ENCODE measurements at regions not wholly inside any gene's neighbourhood (a gene's known extent, or its start where the extent isn't known, plus 50 kb on each side); places are given as distances from the start of the nearest gene placed in this dataset.
"Not testable (repeated sequence)": the region's sequence is repeated elsewhere in the genome, so short reads cannot be mapped to it uniquely, and the experiment has no call there.

- TF ChIP-seq USF2 (IDR thresholded peaks at IDR 0.05; ENCODE audit: low read length) (no peak), E2F6 (IDR thresholded peaks at IDR 0.05) (no peak), EGR1 (IDR thresholded peaks at IDR 0.05; ENCODE audit: borderline replicate concordance, low read depth, low read length) (no peak), HDAC6 (IDR thresholded peaks at IDR 0.05; ENCODE audit: low read depth, low read length) (no peak)
Measured at GRCh38 chr9:101814064-101814463, 75.6 kb upstream of the GRIN3A start (continued).

- FAIRE-seq; H2BK20ac ChIP-seq (ENCODE audit: low read length); H3K4me2 ChIP-seq (ENCODE audit: insufficient read depth in 1 of 2, low read depth in 2 of 2, low read length in 2 of 2); H2BK15ac ChIP-seq (ENCODE audit: low read length); H2BK120ac ChIP-seq (replicated peaks; ENCODE audit: low read depth, low read length); H3K18ac ChIP-seq (ENCODE audit: extremely low read depth, low read length); H3K79me1 ChIP-seq (ENCODE audit: low read depth, low read length); H3K27ac ChIP-seq (ENCODE audit: low read depth, low read length); H3K27me3 ChIP-seq (replicated peaks in 1 of 4; ENCODE audit: control insufficient read depth in 3 of 4, extremely low read depth in 1 of 4, insufficient read depth in 3 of 4, low read length in 3 of 4); DNase-seq (ENCODE audit: low read depth in 1 of 2, low spot score in 2 of 2); H3K4me1 ChIP-seq (replicated peaks in 1 of 4; ENCODE audit: control insufficient read depth in 3 of 4, insufficient read depth in 4 of 4, low read length in 3 of 4); H3K4me3 ChIP-seq (ENCODE audit: extremely low read depth in 1 of 4, insufficient read depth in 2 of 4, low read depth in 3 of 4, low read length in 4 of 4); H4K91ac ChIP-seq (replicated peaks; ENCODE audit: insufficient read length, low read length); H3K23me2 ChIP-seq (ENCODE audit: low read depth, low read length); H2AFZ ChIP-seq (ENCODE audit: low read length); H4K8ac ChIP-seq (ENCODE audit: extremely low read depth, insufficient read depth, low read length); H3K23ac ChIP-seq (ENCODE audit: insufficient read length); H2BK12ac ChIP-seq (ENCODE audit: low read depth, low read length); H4K5ac ChIP-seq (ENCODE audit: insufficient read length, low read depth, low read length); H4K20me1 ChIP-seq (replicated peaks in 1 of 2; ENCODE audit: control insufficient read depth in 1 of 2, insufficient read depth in 2 of 2, low read length in 2 of 2); H3K9me3 ChIP-seq (ENCODE audit: insufficient read depth in 2 of 2, low read depth in 1 of 2, low read length in 1 of 2); H3K4ac ChIP-seq (replicated peaks; ENCODE audit: insufficient read length, low read depth, low read length); H3K14ac ChIP-seq (ENCODE audit: insufficient read length); H2BK5ac ChIP-seq (ENCODE audit: low read depth, low read length); H3K36me3 ChIP-seq (ENCODE audit: control insufficient read depth in 2 of 4, insufficient read depth in 4 of 4, low read length in 3 of 4); H3K9ac ChIP-seq (replicated peaks in 1 of 4; ENCODE audit: extremely low read depth in 1 of 4, low read depth in 3 of 4, low read length in 3 of 4); POLR2A ChIA-PET (ENCODE audit: partially characterized antibody); H2AK5ac ChIP-seq (ENCODE audit: low read depth, low read length); H3K79me2 ChIP-seq (ENCODE audit: control insufficient read depth in 1 of 2, insufficient read depth in 2 of 2, low read length in 2 of 2); H3K56ac ChIP-seq (replicated peaks; ENCODE audit: insufficient read length, low read depth, low read length): not testable (repeated sequence)
- 81% methylated on average over 3 of the region's 4 CpGs; no CpG with 5 or more reads in 1 of the 2 experiments for WGBS, 2 experiments (ENCODE audit: extremely low coverage in 1 of 2, insufficient coverage in 1 of 2, insufficient read length in 1 of 2, insufficient replicate concordance in 2 of 2, low coverage in 1 of 2, low lambda C conversion rate in 2 of 2, missing lambda C conversion rate in 1 of 2)
- CTCF ChIA-PET (ENCODE audit: partially characterized antibody), result interaction anchor here (0.8 kb wide), 1 partner anchor 16 kb away, joined by 3 read pairs; no protein-coding TSS in a partner anchor
Measured at GRCh38 chr9:101807879-101808278, 69.4 kb upstream of the GRIN3A start.

Data from H1 (cell line).